A673 (cell line): ENCODE measurements at regions not wholly inside any gene's neighbourhood (a gene's known extent, or its start where the extent isn't known, plus 50 kb on each side); places are given as distances from the start of the nearest gene placed in this dataset.

Source experiments
- CTCF ChIP-seq: fragments of 300-800, 200-600 bp; sonication (generic); conservative IDR thresholded peaks from 2 replicates; pipeline ENCODE4 v1.5.1; 2017; ENCODE audit warnings: low read depth, mild to moderate bottlenecking, antibody characterized with exemption, low read length, moderate library complexity, mixed read lengths
- EZH2 ChIP-seq: fragments of 200-600 bp; sonication (generic); IDR thresholded peaks from 2 replicates; pipeline ENCODE4 v1.6.1; 2017; ENCODE audit warnings: borderline replicate concordance, low read depth, mild to moderate bottlenecking, mixed read lengths, antibody characterized with exemption, low read length; ENCODE audit not compliant: poor library complexity, severe bottlenecking

- TF ChIP-seq CTCF: no peak
- TF ChIP-seq EZH2: no peak
Measured at GRCh38 chr9:103798620-103799019, 295.5 kb upstream of the SMC2 start.
